Glomerular visceral epithelial cell (primary cell): ENCODE measurements at regions not wholly inside any gene's neighbourhood (a gene's known extent, or its start where the extent isn't known, plus 50 kb on each side); places are given as distances from the start of the nearest gene placed in this dataset.

Source experiments
- DNase-seq: peaks from one replicate; pipeline ENCODE4 v3.0.0-alpha.2; 2016; ENCODE audit errors: extremely low spot score

DNA sequence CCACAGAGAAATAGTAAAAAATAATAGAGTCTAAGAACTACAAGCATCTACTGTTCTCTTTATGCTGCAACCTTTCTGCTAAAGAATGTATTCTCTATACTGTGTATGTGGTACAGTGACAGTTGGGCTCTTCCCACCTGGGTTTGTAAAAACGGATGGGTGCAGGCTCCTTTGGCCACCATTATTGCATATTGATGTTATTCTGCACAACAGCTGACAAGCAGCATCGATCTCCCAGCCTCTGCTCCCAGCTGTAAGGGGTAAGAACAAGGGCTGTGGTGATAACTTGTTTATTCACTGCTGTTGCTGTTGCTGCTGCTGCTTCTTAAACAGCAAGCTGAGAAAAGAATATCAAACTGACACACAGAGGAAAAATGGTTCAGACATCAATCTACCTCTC lies 56.1 kb downstream of the KCNRG start:
- no peak for DNase-seq

DNA sequence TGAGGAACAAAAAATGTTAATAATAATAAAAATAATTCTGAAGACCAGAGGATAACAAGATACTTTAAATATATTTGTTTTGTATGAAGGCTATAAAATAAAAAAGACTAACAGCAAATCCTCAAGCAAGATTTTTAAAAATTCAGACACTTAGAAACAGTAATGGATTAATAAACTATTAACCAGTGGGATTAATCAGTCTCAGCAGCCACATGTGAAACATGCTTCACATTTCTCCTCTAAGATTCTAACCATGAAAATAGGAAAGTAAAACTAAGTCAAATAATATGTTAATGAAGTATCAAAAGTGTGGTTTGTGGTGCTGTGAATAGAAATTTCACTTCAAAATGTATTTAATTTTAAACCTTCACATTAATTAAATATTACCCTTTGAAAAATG lies 57.4 kb downstream of the KCNRG start:
- DNase-seq = no peak

DNA sequence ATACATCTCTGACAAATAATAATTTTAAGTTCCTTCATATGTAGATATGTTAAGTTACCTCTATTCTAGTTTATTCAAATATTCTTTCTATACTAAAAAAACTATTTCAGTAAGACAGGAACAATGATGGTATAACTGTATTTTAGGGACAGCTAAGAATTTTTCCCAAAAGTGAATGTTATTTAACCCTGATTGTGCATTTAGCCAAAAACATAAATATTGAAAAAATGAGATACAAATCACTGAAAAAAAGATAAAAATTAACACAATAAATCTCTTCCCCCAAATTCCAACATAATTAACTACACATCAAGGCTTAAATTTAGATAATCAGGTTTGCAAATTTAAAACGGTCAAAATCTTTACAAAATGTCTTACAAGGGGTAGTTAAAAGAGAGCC lies 58.1 kb downstream of the KCNRG start:
- no peak for DNase-seq

DNA sequence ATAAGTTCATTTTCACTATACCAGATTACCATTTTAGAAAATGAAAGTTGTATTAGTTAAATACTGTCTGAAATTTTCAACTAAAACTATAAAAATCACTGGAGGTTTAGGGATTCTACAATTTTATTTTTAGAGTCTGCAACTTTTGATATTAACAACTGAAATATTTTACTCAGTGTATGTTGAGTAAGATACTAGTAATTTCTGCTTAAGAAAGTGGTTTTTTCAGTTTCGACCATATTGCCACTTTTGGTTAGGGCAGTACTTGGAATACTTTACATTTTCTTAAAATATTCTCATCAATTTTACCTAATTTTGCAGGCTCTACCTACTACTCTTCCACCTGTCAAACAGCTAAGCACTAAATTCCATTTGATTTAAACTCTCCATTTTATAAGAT lies 59.6 kb downstream of the KCNRG start:
- DNase-seq = no peak

DNA sequence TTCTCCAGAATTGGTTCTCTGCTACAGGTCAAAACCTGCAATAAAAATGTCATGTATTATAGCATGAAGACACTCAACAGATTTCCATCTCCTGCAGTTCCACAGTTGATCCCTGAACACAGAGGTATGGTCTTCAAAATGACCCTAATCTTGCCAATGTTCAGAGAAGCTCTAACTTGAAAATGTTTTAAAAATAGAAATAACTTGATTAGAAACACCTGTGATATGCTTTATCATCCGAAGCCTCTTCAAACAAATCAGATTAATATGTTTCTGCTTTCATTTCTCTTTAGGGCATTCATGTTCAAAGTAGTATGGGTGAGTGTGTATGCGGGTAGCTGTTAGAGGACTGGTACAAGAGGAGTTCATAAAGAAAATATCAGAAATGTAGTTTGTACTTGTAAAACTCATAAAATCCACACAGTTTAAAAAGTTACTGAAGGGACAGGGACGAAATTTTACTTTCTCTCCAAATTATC lies 60.4 kb downstream of the KCNRG start:
- no peak for DNase-seq

DNA sequence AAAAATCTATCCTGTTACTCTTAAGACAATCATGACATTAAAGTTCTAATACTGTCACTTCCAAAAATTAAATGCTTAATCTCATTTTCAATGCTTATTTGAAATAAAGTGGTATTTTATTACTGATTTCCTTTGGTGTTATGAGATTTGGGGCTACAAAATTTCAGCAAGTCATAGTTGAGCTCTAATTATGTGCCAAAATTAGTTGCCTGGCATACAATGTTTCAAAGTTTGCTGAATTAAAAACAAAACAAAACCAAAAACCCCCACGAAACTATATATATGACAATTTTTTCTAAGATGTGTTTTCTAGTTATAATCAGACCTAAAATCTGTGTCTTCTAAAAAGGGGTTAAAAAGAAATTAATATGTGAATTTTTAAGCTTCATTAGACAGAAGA lies 62.2 kb downstream of the KCNRG start:
- DNase-seq = no peak

DNA sequence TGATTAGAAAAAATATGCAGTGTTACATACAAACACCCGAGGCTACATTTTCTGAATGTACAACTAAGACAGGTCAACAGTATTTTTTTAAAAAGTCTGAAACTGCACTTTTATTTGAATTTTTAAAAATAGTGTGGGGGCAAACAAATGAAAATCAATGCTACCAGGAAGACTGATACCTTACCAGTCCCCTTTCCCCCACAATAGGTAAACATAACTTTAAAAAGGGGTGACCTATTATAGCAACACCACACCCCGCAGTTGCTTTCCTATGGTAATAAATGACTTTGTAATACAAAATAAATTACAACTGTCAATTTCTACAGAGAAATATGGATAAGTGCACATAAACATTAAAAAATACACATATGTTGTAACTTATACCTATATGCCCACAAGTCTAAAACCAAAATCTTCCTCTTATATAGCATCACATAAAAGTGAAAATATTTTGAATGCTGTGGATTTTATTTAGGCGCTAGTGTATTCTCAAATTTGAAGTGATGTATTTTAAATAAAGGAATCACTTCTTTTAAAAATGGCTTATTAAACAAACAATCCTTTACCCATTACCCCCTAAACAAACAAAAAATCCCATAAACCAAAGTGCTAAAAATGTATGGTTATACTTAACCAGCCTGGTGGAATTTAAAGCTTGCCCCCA lies 63.1 kb downstream of the KCNRG start:
- no peak for DNase-seq

DNA sequence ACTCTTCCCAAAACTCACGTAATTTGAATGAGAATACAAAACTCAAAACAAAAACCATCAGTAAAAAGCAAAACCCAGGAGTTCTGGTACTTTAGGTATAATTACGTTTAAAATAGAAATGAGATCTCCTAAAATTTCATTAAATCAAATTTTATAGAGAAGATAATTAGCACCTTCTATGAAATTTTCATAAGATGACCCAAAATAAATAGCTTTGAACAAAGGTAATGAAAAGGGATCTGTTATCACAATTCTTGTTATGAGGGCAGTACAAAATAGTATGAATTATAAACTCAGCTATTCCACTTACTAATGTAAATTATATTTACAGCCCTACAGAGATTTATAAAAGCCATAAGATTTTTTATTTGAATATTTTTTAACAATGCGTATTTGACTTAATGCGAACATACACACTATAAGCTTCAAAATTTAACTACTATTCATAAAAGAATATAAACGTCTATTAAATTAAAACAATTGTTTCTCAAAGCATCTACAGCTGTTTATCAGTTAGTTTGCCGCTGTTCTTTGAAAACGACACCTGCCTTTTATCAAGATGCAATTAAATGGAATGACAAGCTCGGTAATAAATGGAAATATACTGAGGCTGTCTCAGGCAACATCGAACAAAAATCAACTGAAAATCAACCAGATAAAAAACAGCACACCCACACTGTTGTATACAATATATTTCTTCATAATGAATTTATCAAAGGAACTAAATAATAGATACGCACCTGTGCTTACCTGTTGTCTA lies 63.8 kb downstream of the KCNRG start:
- no peak for DNase-seq

DNA sequence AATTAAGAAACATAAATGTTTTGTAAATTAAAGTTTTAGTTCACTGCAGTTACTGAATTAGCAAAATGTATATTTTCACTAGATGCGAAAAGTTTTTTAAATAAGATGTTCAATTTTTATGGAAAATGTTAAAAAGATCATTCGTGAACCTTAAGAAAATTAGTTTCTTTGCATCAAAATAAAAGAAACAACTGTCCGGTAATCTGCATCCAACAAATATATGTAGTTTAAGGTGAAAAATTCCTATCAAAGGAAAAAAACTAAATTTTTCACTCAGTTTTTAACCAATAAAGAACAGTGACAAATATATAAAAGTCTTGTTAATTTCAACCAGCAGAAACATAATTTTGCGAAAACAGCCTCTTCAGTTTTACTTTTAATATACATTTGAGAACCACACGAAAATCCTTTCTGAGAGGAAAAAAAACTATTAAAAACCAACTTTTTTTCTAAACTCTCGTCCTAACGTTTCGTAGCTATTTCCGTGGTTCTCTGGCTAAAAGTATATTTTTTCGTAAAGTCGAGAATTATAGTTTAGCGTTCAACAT lies 64.5 kb downstream of the KCNRG start:
- DNase-seq = no peak

DNA sequence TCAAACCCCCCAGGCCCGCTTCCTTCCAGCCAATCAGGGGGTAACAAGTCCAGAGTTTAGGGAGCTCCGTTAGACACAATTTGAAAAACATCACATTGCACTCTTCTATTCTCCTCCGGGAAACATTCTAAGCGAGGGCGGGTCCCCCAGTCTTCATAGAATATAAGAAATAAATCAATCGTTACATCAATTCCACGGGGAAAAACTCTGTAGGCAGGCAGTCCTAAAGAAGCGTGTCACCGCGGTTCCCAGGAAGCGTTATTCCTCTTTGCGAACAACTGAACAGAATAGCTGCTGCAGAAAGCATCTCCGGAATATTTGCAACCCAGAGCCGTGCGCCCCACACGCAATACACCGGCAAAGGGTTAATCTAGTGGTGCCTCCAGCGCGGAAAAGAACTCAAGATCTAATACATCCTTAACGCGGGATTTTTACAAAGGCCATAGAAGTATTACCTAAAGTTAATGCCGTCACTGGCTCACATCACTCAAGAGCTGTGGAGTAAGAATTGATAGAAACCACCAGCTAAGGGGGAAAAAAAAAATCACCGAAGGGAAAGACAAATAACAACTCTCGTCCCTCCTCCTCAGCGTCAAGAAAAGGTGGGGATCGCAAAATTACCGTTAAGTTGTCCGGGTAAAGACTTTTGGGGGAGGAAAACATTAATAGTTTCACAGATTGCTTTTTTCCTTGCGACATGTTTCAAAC lies 65.1 kb downstream of the KCNRG start:
- peak; percentile 52 for DNase-seq

DNA sequence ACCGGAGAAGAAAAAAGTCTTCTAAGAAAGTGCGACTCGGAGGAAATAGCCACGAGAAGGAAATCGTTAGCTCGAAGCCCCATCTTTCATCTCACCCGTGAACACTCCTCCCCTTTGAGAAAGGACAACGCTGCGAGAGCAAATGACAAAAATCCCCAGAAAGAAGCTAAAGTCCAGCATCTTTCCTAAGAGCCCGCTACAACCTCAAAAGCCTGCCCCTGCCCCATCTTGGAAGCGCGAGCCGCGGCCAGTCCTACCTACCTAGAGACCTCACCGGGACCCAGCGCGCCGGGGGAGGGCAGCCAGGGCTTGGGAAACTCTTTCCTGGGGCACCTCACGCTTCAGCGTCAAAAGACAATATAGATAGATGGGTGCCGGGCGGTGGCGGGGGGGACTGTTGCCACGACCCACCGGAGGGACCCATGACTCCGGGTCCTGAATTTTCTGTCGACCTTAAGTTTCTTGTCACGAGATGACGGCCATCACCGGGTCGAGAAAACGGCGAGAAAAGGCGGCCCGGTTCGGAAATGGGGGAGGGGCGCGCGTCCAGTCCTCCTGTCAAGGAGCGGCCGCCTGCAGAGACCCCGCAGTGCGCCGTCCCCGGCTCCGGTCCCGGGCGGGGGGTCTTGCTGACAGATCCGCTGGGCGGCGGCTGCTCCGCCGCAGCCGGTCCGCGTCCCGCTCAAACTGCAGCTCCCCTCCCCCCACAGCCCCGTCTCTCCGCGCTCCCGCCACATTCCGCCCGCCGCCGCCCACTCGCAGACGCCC lies 65.9 kb downstream of the KCNRG start:
- peak; percentile 46 for DNase-seq

DNA sequence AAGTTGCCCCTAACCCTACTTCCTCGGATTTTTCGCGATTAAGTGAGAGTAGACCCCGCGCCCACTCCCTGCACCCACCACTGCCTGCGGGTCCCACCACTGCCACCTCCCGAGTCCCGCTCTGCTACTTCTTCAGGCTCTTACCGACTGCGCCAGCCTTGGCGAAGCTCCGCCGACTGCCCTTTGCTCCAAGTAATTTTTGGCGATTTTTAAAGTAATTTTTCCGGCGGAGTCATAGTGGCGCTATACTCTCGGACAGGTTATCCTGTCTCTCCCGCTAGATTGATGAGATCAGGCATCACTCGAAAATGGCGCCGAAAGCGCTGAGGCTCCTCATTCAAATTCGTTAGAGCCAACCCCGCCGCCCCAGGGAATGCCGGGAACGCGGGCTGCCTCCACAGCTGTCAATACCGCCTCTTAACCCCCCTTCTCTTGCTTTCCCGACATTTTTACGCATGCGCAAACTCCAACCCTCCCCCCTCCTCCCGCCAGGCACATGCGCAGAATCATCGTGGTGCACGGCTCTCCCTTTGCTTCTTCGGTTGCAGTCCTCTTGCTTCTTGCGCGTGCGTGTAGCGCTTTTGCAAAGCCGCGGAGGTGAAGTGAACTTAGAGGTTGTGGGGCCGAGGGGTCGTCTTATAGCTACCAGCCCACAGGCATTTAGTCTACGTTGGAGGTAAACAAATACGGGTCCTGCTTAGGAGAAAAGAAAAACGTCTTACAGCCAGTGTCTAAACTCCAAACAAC lies 66.6 kb downstream of the KCNRG start:
- DNase-seq = peak; percentile 99

DNA sequence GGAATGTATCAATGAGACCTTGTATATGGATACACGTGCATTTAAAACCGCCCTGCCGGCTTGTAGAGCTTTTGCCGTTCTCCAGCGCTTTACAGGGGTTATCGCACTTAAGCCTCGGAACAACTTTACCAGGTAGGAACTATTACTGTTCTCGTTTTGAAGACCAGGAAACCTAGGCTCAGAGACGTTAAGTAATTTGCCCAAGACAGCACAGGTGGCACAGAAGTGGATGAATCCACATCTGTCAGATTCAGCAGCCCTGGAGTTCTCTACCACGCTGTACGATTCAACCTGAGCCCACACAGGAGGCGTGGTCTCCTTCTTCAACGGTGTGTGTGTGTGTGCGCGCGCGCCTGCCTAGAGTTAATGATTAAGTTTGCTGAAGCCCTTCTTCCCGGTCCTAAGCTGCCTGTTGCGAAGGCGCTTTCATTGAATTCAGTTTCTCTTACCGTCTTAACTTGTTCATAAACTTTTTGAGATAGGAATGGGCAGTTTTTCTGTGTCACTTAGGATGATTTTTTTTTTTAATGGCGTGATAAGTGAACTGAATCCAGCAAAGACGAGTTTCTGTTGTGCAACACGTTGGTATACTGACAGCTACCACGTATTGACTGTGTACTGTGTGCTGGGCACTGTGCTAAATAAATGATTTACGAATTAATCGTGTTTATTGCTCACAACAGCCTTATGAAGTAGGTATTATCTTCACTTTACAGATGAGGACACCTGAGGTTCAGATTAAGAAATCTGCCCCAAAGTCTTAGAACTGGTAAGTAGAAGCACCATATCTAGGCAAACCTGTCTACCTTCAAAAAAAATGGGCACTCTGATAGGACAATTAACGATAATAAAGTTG lies 67.4 kb downstream of the KCNRG start:
- DNase-seq = peak; percentile 94

DNA sequence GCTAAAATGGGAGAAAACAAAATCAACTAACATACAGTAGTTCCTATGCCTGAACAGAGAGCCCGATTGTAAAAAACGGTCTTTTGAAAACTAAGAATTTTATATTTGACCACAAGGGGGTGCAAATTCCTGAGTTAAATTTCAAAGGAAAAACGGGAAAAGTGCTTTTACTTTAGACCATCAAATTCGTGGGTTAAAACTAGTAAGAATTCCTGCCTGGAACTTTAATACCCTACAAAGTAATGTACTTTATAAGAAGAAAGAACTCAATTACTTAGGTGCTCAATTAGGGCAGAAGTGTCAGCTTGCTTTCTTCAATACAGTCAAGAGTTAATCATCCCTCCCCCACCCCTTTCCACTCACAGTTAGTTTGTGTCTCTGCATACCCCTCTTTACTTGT lies 69.8 kb downstream of the KCNRG start:
- peak; percentile 57 for DNase-seq

DNA sequence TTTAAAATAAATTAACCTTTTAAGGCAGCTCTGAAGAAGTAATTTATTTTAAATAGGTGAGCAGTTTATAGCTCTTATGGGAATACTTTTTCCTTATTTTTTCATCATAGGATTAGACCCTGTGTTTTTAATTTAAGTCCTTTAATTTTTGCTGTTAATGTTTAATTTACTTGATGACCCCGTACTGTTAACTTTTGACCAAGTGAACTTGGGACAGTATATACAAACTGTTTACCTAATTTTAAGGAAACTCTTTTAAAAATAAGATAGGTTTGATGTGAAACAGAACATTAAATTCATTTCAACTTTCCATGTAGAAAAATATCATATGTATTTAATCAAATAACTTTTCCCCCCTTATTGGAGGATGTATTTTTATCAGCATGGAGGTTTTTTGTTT lies 74.4 kb downstream of the KCNRG start:
- no peak for DNase-seq

DNA sequence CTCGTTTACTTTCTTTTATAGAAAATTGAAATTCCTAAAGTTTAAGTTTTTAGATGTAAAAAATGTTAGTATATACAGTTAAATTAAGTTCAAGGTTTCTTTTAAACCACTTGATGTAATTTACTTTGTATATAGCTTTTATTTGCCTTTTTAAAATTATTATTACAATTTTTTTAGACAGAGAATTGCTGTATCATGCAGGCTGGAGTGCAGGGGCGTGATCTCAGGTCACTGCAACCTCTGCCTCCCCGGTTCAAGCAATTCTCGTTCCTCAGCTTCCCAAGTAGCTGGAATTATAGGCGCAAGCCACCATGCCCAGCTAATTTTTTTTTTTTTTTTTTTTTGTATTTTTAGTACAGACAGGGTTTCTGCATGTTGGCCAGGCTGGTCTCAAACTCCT lies 75.0 kb downstream of the KCNRG start:
- no peak for DNase-seq

DNA sequence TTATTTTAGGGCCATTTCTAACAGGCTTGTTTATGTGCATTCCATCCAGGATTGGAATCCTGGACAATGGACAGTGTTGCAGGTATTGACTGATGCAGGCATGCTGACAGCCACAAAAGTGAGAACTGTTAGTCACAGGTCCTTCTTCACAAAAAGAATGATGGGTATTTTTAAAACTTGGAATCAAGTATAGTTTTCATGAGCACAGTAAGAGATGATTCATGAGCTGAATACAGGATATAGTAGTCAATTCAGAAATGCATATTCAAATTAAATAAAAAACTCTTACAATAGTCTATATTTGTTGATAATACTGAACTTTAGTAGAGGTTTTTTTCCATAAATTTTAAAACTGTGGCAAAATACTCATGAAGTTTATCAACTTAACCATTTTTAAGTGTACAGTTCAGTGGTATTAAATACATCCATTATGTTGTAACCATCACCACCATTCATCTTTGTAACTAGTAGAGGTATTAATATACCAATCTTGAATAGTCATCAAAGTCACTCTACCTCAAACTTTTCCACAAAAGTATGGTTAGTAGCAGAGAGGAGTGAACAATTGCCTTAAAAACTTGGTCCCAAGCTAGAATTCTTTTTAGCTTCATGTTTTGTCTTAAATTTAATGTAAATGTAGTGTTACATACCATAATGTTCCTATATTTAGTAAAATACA lies 79.5 kb downstream of the KCNRG start:
- DNase-seq = no peak

DNA sequence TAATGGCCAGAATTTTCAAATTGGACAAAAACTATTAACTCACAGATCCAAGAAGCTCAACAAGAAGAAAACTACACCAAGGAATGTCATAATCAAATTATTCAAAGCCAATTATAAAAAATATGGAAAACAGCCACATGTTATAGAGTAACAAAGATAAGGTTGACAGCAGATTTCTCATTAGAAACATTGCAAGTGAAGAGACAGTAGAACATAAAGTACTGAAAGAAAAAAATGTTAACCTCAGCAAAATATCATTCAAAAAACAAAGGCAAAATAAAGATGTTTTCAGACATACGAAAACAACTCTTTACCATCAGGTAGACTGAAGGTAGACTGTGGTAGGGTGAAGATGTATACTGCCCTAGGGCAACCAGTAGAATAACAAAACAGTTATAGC lies 83.4 kb downstream of the KCNRG start:
- DNase-seq = no peak

DNA sequence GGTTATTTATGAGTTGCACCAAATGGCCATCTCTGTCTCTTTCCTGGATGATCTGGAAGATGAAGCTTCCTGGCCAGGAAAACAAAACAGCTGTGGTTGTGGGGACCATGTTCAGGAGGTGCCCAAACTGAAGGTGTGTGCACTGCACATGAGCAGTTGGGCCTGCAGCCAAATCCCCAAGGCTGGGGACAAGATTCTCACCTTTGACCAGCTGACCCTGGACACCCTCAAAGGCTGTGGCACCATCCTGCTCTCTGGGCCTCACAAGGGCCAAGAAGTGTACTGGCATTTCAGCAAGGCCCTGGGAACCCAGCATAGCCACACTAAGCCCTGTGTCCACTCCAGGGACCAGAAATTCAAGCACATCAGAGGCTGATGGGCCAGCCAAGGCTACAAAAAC lies 84.2 kb downstream of the KCNRG start:
- DNase-seq = no peak

DNA sequence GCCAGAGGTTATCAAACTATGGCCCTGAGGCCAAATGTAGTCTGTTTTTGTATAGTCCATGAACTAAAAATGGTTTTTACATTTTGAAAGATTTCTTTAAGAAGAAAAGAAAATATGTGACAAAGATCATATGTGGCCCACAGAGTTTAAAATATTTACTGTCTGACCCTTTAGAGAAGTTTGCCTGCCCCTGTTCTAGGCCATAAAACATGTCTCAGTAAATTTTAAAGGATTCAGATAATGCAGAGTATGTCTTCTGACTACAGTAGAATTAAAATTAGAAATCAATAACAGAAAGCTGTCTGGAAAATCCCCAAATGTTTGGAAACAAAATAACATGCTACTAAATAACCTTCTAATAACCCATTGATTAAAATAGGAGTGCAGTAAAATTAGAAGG lies 86.3 kb downstream of the KCNRG start:
- no peak for DNase-seq
